ELF-1 (cell line): ENCODE measurements at regions not wholly inside any gene's neighbourhood (a gene's known extent, or its start where the extent isn't known, plus 50 kb on each side); places are given as distances from the start of the nearest gene placed in this dataset.
"Not testable (repeated sequence)": the region's sequence is repeated elsewhere in the genome, so short reads cannot be mapped to it uniquely, and the experiment has no call there.

ENCODE experiments used
- DNase-seq: peaks from one replicate; pipeline ENCODE4 v3.0.0-alpha.2; 2016; ENCODE audit warnings: low read depth, low spot score

GRCh38 chr1:198977909-198978308 lies 339.1 kb downstream of the PTPRC start:
- DNase-seq, result no peak

DNA sequence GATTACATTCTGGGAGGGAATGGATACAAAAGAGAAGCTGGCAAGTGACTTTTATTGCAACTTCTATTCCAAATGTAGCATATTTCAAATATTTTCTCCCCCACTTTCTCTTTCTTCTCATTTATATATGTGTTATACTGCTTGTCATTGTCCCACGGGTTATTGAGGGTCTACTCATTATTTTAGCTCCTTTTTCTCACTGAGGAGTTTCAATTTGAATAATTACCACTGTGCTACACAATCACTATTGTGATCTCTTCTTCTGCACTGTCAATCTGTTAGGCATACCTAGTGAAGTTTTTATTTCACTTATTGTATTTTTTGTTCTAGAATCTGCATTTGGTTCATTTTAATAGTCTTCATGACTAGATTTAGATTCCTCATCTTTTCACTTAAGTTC lies 339.7 kb downstream of the PTPRC start:
- no peak for DNase-seq

DNA sequence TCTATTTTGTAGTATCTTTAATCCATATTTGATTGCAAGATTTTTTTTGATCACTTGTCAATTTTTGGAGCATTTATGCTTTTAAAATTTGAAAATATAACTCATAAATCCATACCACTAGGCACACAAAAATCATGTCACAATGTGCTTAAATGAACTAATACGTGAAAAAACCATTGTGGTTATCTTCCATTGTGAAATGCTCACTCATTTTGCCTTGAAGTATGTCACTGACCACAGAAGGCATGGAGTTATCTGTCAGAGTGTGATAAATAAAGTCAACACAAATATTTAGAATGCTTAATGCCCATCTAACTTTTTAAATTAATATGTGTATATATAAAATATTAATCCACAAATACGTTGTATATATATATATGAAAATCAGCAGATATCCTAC lies 347.2 kb downstream of the PTPRC start:
- DNase-seq, result no peak

DNA sequence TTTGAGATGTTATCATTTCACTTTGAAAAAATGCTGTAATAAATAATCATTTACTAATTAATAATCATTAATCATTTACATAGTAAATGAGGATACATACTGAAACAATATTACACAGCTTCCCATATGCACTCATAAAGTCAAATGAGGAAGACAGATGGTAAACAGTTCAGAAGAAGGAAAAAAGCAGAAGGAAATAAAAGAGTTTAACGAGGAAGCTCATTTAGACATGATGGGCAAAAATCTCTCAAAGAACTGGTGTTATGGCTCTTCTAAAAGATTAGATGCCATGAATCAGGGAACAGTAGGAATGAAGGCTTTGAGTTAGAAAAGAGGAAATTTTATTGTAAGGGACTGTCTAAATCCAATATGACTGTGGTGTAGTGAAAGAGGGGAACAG lies 347.6 kb downstream of the PTPRC start:
- DNase-seq, result no peak

DNA sequence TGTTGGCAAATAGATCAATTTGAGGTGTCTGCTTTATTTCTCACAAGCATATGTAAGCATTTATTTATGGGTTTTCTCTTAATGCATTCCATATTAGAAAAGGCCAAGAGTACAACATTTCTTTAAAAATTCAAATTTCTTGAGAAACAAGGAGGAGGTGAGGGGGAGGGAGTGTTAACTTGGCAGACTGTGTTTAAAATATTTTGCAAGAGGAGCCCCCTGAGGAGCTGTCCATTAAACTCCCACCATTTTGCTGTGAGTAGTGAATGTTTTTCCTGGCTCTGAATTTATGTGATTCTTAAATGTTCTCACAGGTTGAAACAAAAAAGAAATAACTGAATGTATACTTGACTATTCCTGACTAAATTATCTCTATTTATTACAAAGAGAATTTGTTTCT lies 363.8 kb downstream of the PTPRC start:
- DNase-seq, result no peak

DNA sequence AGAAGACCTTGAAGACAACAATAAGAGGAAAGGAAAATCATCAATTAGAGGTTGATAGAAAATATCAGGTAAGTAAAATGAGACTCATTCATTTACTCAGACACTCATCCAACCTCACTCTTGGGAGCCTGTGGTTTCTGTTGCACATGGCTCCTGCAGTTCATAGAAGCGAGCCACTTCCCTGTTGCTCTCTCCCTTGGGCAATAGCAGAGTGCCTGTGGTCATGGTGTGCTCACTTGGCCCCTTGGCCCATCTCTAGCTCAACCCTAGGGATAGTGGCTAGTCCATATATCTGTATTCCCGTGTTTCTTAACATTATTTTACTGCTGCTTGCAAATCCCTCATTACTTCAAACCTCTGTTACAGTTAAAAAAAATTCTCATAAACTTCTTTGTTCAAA lies 368.6 kb downstream of the PTPRC start:
- DNase-seq, result no peak

- DNase-seq, result no peak
These were observed 370.6 kb downstream of the PTPRC start for GRCh38 chr1:199009447-199009846.

DNA sequence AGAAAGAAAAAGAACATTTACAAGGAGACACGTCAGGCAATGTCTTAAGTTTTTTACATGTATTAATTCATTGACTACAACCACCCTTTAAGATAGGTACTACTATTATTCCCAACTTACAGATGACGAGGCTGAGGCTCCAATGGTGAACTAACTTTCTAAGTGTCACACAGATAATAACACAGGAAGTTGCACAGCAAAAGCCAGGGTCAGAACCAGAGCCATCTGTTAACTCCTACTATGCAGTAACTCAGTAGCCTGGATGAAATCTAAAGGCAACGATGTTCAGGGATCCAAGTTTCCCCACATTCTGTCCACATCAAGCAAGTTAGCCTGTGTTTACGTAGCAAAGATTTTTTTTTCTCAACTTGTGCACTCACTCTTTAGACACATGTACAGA lies 371.7 kb downstream of the PTPRC start:
- DNase-seq, result no peak

- no peak for DNase-seq
These were observed 372.1 kb downstream of the PTPRC start for GRCh38 chr1:199010933-199011332.

DNA sequence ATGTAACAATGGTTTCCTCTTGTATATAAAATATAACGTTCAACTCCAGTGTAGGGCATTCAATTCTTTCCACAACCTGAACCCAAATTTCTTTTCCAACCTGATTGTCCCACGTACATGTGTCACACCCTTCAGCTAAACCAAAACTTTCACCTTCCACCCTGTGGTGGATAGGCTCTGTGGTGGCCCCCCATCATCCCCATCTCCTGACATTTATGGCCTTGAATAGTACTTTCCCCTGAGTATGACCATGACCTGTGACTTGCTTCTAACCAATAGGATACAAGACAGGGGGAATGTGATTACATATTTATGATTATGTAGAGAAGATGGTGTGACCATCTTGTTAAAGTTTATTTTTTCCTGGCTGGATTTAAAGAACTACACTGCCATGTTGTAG lies 377.0 kb downstream of the PTPRC start:
- no peak for DNase-seq

- DNase-seq, result no peak
These were observed 379.8 kb downstream of the PTPRC start for GRCh38 chr1:199018471-199019135.

GRCh38 chr1:199020051-199020450 lies 381.2 kb downstream of the PTPRC start:
- DNase-seq, result no peak

DNA sequence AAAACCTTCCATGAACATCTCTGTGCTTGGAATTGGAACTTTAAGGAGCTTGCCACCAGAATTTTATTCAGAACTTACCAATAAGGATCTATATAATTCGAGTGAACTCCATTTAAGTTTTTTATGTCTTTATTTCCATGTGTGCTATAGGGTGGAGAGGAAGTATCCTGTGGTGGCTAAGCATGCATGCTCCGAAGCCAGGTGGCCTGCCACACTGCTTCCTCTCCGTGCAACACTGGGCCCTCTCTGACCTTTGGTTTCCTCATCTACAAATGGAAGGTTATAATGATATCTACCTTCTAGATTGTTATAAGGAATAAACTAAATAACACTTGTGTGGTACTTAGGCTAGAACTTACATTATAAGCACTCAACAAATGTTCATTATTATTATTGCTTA lies 382.1 kb downstream of the PTPRC start:
- DNase-seq, result no peak

DNA sequence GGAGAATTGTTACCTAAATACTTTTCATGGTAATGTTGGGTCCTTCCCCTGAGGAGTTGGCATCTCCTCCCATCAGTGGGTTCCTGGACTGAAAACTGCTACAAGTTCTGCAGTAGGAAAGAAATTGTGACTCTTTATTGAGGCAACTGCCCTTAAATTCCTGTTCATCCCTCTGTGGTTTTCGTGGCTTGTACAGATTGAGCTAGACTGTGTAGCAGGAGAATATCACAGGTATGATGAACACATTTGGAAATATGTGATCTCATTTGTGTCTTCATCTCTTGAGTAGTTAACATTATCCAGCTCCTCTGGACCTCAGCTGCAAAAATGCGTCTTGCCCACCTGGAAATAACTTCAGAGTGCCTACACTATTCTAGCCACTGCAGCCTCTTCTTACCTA lies 390.6 kb downstream of the PTPRC start:
- DNase-seq, result no peak

- no peak for DNase-seq
These were observed 391.0 kb downstream of the PTPRC start for GRCh38 chr1:199029855-199030254.

GRCh38 chr1:199030541-199030940 lies 391.7 kb downstream of the PTPRC start:
- DNase-seq, result not testable (repeated sequence)

DNA sequence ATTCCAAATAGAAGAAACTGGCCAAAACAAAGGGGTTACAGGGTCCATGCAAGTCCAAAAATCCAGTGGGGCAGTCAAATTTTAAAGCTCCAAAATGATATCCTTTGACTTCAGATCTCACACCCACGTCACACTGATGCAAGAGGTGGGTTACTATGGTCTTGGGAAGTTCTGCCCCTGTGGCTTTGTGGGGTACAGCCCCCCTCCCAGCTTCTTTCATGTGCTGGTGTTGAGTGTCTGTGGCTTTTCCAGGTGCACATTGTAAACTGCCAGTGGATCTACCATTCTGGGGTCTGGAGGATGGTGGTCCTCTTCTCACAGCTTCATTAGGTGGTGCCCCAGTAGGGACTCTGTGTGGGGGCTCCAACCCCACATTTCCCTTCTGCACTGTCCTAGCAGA lies 392.3 kb downstream of the PTPRC start:
- DNase-seq, result not testable (repeated sequence)

DNA sequence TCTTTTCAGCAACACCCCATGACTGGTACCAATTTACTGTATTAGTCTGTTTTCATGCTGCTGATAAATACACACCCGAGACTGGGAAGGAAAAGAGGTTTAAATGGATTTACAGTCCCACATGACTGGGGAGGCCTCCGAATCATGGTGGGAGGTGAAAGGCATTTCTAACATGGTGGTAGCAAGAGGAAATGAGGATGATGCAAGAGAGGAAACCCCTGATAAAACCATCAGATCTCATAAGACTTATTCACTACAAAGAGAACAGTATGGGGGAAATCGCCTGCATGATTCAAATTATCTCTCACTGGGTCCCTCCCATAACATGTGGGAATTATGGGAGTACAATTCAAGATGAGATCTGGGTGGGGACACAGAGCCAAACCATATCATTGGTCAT lies 393.6 kb downstream of the PTPRC start:
- not testable (repeated sequence) for DNase-seq

DNA sequence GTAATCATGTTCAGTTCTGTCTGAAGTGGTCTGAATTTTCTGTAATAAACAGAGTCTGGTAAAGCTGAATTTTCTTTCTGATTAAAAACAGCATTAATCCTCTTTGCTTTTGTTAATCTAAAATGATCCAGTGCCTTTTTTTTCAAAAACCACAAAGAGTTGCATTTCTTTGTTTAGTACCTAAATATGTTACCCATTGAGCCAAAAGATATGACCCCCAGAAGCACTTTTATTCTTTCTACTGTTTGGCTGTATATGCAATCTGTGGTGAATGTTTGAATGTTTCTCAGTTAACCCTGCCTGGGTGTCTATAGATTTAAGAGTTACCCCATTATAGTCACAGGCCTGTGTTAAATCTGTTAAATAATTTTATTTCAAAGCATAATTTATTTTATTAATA lies 394.8 kb downstream of the PTPRC start:
- no peak for DNase-seq

GRCh38 chr1:199038156-199038555 lies 399.3 kb downstream of the PTPRC start:
- no peak for DNase-seq

DNA sequence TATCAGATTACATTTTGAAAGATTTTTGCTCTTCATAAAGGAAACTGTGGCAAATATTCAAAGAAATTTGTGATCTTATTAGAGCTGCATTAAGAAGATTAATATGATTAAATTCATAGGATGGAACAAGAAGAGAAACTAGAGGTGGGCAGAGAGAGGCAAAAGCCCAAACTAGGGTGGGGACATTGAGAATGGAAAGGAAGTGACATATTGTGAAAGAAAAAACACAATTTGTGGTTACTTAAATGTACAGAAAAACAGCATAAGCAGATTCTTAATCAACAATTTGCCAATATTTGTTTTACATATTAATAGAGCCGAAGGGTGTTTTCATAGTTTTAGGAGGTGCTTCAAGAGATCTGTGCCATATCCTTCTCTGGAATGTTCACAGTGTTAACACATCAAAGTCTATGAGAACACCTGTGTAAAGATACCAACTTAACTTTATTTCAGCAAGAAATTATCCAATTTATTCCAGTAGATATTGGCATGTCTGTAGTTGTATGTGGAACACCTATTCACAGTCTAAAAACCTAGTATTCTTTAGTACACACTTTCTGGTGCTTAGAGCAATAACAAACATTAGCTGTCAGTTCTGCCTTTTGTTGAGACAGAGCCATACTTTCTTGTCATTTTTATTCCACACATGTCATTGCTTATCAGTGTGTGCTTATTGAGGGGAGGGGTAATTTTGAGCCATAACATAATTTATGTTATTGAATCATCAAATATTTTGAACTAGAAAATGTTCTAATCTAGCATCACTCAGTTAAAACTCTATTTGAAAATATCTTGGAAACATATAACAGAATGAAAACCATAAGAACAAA lies 401.5 kb downstream of the PTPRC start:
- no peak for DNase-seq

- DNase-seq, result no peak
These were observed 402.5 kb downstream of the PTPRC start for GRCh38 chr1:199041173-199041914.

- no peak for DNase-seq
These were observed 403.4 kb downstream of the PTPRC start for GRCh38 chr1:199042193-199042592.
